DND-41 (cell line): ENCODE measurements at regions not wholly inside any gene's neighbourhood (a gene's known extent, or its start where the extent isn't known, plus 50 kb on each side); places are given as distances from the start of the nearest gene placed in this dataset.
"Not testable (repeated sequence)": the region's sequence is repeated elsewhere in the genome, so short reads cannot be mapped to it uniquely, and the experiment has no call there.

Experiments
- EZH2 ChIP-seq: IDR thresholded peaks from 3 replicates; pipeline ENCODE4 v1.6.1; 2012; ENCODE audit warnings: borderline replicate concordance, low read depth, mild to moderate bottlenecking, moderate library complexity, low read length, inconsistent platforms; ENCODE audit not compliant: severe bottlenecking
- TF ChIP-seq, protein P1 (sequence below): IDR thresholded peaks from 2 replicates; pipeline ENCODE4 v1.5.1; 2012; ENCODE audit warnings: borderline replicate concordance, low read length, moderate library complexity, mild to moderate bottlenecking; ENCODE audit not compliant: poor library complexity, severe bottlenecking; ENCODE audit errors: extremely low read depth

DNA sequence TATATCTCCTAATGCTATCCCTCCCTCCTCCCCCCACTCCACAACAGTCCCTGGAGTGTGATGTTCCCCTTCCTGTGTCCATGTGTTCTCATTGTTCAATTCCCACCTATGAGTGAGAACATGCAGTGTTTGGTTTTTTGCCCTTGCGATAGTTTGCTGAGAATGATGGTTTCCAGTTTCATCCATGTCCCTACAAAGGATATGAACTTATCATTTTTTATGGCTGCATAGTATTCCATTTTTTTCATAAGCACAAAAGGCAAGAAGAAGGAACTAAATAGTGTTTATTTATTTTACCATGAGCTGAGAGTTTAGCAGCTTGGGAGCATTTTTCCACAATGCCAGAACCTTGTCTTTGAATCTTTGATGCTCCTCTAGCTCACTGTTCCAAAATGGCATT lies 113.6 kb upstream of the OR4E1 start:
- TF ChIP-seq, protein P1, sequence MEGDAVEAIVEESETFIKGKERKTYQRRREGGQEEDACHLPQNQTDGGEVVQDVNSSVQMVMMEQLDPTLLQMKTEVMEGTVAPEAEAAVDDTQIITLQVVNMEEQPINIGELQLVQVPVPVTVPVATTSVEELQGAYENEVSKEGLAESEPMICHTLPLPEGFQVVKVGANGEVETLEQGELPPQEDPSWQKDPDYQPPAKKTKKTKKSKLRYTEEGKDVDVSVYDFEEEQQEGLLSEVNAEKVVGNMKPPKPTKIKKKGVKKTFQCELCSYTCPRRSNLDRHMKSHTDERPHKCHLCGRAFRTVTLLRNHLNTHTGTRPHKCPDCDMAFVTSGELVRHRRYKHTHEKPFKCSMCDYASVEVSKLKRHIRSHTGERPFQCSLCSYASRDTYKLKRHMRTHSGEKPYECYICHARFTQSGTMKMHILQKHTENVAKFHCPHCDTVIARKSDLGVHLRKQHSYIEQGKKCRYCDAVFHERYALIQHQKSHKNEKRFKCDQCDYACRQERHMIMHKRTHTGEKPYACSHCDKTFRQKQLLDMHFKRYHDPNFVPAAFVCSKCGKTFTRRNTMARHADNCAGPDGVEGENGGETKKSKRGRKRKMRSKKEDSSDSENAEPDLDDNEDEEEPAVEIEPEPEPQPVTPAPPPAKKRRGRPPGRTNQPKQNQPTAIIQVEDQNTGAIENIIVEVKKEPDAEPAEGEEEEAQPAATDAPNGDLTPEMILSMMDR = not testable (repeated sequence)
- not testable (repeated sequence) for TF ChIP-seq EZH2
